HL-60 (cell line): ENCODE measurements at regions not wholly inside any gene's neighbourhood (a gene's known extent, or its start where the extent isn't known, plus 50 kb on each side); places are given as distances from the start of the nearest gene placed in this dataset.

Experiments
- DNase-seq, 2 experiments: peaks; one replicate each; pipeline ENCODE4 v3.0.0-alpha.2; 2010 to 2020; ENCODE audit warnings: low read depth in 1 of 2, low spot score in 1 of 2
- H3K27ac ChIP-seq: fragments of 250-450 bp; sonication (Bioruptor Pico); replicated peaks from 2 replicates; pipeline ENCODE4 v1.5.1; 2020; ENCODE audit warnings: mild to moderate bottlenecking, moderate library complexity
- H3K27me3 ChIP-seq: fragments of 250-450 bp; sonication (Bioruptor Pico); 2 replicates; pipeline ENCODE4 v1.5.1; 2021; ENCODE audit warnings: mild to moderate bottlenecking, moderate library complexity; ENCODE audit not compliant: insufficient read depth, poor library complexity, severe bottlenecking
- H3K4me3 ChIP-seq: replicated peaks from 2 replicates; pipeline ENCODE4 v1.5.1; 2011; ENCODE audit warnings: mild to moderate bottlenecking, control low read depth, low read length; ENCODE audit not compliant: insufficient read depth
- GABPA ChIP-seq: IDR thresholded peaks from 2 replicates; pipeline ENCODE4 v1.6.1; 2012; ENCODE audit warnings: low read depth
- POLR2AphosphoS5 ChIP-seq: IDR thresholded peaks from 2 replicates; pipeline ENCODE4 v1.6.1; 2012; ENCODE audit warnings: low read depth
- SPI1 ChIP-seq: IDR thresholded peaks from 2 replicates; pipeline ENCODE4 v1.6.1; 2012; ENCODE audit warnings: low read depth, mild to moderate bottlenecking, borderline replicate concordance
- TF ChIP-seq, protein P1 (sequence below): IDR thresholded peaks from one replicate; pipeline ENCODE4 v1.5.1; 2011; ENCODE audit warnings: low read length, control low read depth, inconsistent platforms; ENCODE audit not compliant: insufficient read depth
- TF ChIP-seq, protein P2 (sequence below): IDR thresholded peaks from 2 replicates; pipeline ENCODE4 v1.6.1; 2012; ENCODE audit warnings: low read depth; ENCODE audit not compliant: insufficient replicate concordance

DNA sequence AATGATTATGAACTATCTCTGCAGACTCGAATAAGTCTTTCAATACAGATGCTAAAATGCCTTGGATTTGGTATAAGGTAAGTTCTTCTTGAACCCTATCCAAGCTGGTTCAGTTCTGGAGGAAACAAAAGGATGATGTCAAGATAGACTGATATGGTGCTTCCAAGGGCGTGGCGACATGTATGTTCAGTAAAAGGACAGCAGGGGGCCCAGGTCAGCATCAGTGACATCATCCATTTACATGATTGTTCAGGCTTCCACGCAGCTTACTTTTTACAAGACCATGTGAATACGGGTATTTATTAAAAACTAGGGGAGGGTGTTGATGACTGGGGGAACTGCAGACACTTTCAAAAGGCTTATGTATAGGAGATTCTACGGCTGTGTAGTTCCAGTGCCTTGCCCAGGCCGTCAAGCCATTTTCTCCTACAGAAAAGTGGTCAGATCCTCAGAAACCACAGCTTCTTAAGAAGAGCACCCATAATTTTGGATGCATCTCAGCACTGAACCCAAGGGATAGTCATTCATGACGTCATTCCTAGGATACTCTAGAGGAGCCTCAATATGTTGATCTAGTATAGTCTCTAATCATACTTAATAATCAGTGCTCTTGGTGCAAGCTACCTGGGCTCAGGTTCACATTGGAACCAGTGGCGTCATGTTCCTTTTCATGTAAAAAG, 527.7 kb downstream of the FUT8 start:
- H3K27ac ChIP-seq: no peak overlapping the region
- no peak for DNase-seq
- H3K4me3 ChIP-seq: no peak overlapping the region
- no peaks in the 10 kb centered on the region for H3K27me3 ChIP-seq
- TF ChIP-seq, protein P1, sequence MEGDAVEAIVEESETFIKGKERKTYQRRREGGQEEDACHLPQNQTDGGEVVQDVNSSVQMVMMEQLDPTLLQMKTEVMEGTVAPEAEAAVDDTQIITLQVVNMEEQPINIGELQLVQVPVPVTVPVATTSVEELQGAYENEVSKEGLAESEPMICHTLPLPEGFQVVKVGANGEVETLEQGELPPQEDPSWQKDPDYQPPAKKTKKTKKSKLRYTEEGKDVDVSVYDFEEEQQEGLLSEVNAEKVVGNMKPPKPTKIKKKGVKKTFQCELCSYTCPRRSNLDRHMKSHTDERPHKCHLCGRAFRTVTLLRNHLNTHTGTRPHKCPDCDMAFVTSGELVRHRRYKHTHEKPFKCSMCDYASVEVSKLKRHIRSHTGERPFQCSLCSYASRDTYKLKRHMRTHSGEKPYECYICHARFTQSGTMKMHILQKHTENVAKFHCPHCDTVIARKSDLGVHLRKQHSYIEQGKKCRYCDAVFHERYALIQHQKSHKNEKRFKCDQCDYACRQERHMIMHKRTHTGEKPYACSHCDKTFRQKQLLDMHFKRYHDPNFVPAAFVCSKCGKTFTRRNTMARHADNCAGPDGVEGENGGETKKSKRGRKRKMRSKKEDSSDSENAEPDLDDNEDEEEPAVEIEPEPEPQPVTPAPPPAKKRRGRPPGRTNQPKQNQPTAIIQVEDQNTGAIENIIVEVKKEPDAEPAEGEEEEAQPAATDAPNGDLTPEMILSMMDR: no peak
- TF ChIP-seq GABPA (no peak), POLR2AphosphoS5 (no peak), SPI1 (no peak)
- TF ChIP-seq, protein P2, sequence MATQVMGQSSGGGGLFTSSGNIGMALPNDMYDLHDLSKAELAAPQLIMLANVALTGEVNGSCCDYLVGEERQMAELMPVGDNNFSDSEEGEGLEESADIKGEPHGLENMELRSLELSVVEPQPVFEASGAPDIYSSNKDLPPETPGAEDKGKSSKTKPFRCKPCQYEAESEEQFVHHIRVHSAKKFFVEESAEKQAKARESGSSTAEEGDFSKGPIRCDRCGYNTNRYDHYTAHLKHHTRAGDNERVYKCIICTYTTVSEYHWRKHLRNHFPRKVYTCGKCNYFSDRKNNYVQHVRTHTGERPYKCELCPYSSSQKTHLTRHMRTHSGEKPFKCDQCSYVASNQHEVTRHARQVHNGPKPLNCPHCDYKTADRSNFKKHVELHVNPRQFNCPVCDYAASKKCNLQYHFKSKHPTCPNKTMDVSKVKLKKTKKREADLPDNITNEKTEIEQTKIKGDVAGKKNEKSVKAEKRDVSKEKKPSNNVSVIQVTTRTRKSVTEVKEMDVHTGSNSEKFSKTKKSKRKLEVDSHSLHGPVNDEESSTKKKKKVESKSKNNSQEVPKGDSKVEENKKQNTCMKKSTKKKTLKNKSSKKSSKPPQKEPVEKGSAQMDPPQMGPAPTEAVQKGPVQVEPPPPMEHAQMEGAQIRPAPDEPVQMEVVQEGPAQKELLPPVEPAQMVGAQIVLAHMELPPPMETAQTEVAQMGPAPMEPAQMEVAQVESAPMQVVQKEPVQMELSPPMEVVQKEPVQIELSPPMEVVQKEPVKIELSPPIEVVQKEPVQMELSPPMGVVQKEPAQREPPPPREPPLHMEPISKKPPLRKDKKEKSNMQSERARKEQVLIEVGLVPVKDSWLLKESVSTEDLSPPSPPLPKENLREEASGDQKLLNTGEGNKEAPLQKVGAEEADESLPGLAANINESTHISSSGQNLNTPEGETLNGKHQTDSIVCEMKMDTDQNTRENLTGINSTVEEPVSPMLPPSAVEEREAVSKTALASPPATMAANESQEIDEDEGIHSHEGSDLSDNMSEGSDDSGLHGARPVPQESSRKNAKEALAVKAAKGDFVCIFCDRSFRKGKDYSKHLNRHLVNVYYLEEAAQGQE: no peak

DNA sequence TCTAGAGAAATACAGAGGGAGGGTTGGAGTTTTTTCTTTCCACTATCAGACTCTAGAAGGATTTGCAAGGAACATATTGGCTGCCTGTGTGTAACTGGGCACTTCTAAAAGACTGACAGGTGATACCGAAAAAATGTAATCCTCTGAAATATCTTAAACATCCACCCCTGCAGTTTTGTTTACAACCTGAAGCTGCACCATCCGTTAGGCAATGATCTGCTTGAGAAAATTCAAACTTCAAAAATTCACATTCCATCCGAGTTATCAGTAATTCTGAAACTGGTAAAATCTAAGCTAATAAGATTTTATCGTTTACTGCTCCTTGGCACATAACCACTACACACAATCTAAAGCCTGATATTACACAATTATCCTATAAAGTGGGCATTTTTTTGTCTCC, 528.6 kb downstream of the FUT8 start:
- TF ChIP-seq, protein P2: no peak
- TF ChIP-seq GABPA: no peak
- no peak for DNase-seq
- no peak overlapping the region for H3K27ac ChIP-seq
- no peaks in the 10 kb centered on the region for H3K27me3 ChIP-seq
- H3K4me3 ChIP-seq: no peak overlapping the region

DNA sequence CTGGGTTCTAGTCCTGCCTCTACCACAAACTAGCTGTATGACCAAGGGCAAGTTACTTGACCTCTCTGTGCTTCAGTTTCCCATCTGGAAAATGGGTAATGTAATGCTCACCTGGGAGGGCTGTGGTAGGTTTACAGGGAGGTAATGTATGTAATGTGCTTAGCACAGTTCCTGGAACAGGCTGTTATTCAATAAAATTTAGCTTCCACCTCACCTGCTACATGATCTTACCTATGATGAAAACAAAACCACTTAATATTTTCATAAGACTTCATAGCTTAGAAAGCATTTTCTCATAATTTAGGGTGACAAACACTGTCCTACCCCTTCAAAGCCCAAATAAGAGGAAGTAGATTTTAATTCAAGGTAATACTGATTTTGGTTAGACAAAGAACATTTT, 530.6 kb downstream of the FUT8 start:
- H3K27me3 ChIP-seq: no peaks in the 10 kb centered on the region
- H3K27ac ChIP-seq: no peak overlapping the region
- DNase-seq: no peak
- H3K4me3 ChIP-seq: no peak overlapping the region
- TF ChIP-seq GABPA (no peak), POLR2AphosphoS5 (no peak), SPI1 (no peak)
- TF ChIP-seq, protein P1: no peak
- TF ChIP-seq, protein P2: no peak
